ENCODE measurements at regions not wholly inside any gene's neighbourhood (a gene's known extent, or its start where the extent isn't known, plus 50 kb on each side); places are given as distances from the start of the nearest gene placed in this dataset.
"Not testable (repeated sequence)": the region's sequence is repeated elsewhere in the genome, so short reads cannot be mapped to it uniquely, and the experiment has no call there.

GRCh38 chr5:101643794-101644193, 652.3 kb downstream of the SLCO4C1 start:
- Histone ChIP-seq H3K4me3 (no peak overlapping the region), H3K27ac (no peak overlapping the region), H3K4me1 (no peaks in the 10 kb centered on the region), H3K36me3 (no peaks in the 10 kb centered on the region), H3K9me3 (no peaks in the 10 kb centered on the region), H3K27me3 (no peaks in the 10 kb centered on the region)
- no peak for DNase-seq
- no peak for TF ChIP-seq CTCF (IDR thresholded peaks at IDR 0.05)
- no peak for TF ChIP-seq POLR2A (IDR thresholded peaks at IDR 0.05)
- intact Hi-C loops (cut with DNase I; ENCODE audit: low total_unique reads), result no loop called here

- Histone ChIP-seq H3K9me3 (no peaks in the 10 kb centered on the region), H3K36me3 (no peaks in the 10 kb centered on the region), H3K27ac (no peak overlapping the region), H3K27me3 (no peaks in the 10 kb centered on the region), H3K4me1 (no peaks in the 10 kb centered on the region), H3K4me3 (no peak overlapping the region)
- DNase-seq, result no peak
- TF ChIP-seq POLR2A (IDR thresholded peaks at IDR 0.05), result no peak
- no peak for TF ChIP-seq CTCF (IDR thresholded peaks at IDR 0.05)
- intact Hi-C loops (cut with DNase I; ENCODE audit: low total_unique reads), result no loop called here
These were observed 658.5 kb downstream of the SLCO4C1 start for GRCh38 chr5:101637599-101637998.

GRCh38 chr5:101627770-101628169, 668.3 kb downstream of the SLCO4C1 start:
- H3K27me3 ChIP-seq; H3K4me3 ChIP-seq; intact Hi-C loops (cut with DNase I; ENCODE audit: low total_unique reads); DNase-seq; H3K36me3 ChIP-seq; H3K27ac ChIP-seq; H3K9me3 ChIP-seq; H3K4me1 ChIP-seq: not testable (repeated sequence)

GRCh38 chr5:101626572-101626971, 669.5 kb downstream of the SLCO4C1 start:
- Histone ChIP-seq H3K27me3 (no peaks in the 10 kb centered on the region), H3K36me3 (no peaks in the 10 kb centered on the region), H3K27ac (no peak overlapping the region), H3K4me1 (no peaks in the 10 kb centered on the region), H3K9me3 (no peaks in the 10 kb centered on the region), H3K4me3 (no peak overlapping the region)
- intact Hi-C loops (cut with DNase I; ENCODE audit: low total_unique reads), result no loop called here
- no peak for DNase-seq
- TF ChIP-seq POLR2A (IDR thresholded peaks at IDR 0.05), result no peak
- TF ChIP-seq CTCF (IDR thresholded peaks at IDR 0.05), result no peak

- Histone ChIP-seq H3K4me1 (no peaks in the 10 kb centered on the region), H3K9me3 (no peaks in the 10 kb centered on the region), H3K27me3 (no peaks in the 10 kb centered on the region), H3K4me3 (no peak overlapping the region), H3K27ac (no peak overlapping the region), H3K36me3 (no peaks in the 10 kb centered on the region)
- no peak for DNase-seq
- intact Hi-C loops (cut with DNase I; ENCODE audit: low total_unique reads), result no loop called here
- TF ChIP-seq CTCF (IDR thresholded peaks at IDR 0.05) (no peak), POLR2A (IDR thresholded peaks at IDR 0.05) (no peak)
These were observed 685.0 kb downstream of the SLCO4C1 start for GRCh38 chr5:101611039-101611438.

- no peaks in the 10 kb centered on the region for H3K27me3 ChIP-seq
- no peak overlapping the region for H3K4me3 ChIP-seq
- H3K36me3 ChIP-seq, result no peaks in the 10 kb centered on the region
- no peak for DNase-seq
- H3K4me1 ChIP-seq, result no peaks in the 10 kb centered on the region
- H3K27ac ChIP-seq, result no peak overlapping the region
- TF ChIP-seq CTCF (IDR thresholded peaks at IDR 0.05) (no peak), POLR2A (IDR thresholded peaks at IDR 0.05) (no peak)
- intact Hi-C loops (cut with DNase I; ENCODE audit: low total_unique reads), result no loop called here
- H3K9me3 ChIP-seq, result no peaks in the 10 kb centered on the region
These were observed 687.8 kb downstream of the SLCO4C1 start for GRCh38 chr5:101608322-101608721.

All from uterus (tissue), 3 donors.